ENCODE measurements at regions not wholly inside any gene's neighbourhood (a gene's known extent, or its start where the extent isn't known, plus 50 kb on each side); places are given as distances from the start of the nearest gene placed in this dataset.
A peak's percentile ranks its signal among the peaks of the same experiment; 100 is the strongest.
"Not testable (repeated sequence)": the region's sequence is repeated elsewhere in the genome, so short reads cannot be mapped to it uniquely, and the experiment has no call there.

DNA sequence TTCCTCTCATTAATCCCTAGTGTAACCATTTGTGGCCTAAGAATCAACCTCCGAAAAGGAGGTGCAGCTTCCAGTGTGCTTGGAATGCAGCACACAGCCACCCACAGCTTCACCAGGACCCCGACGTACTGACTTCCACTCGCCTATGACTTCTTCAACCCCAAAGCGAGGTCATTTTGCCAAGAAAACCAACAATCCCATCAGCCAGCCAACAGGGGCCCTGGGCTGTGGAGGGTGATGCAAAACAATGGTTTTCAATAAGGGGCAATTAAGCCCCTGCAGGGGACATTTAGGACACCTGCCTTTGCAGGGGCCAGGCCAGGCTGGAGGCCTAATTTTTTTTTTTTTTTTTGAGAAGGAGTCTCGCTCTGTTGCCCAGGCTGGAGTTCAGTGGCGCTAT is 158.1 kb upstream of the SKOR2 start:
- no peak for DNase-seq (ENCODE audit: low spot score)

DNA sequence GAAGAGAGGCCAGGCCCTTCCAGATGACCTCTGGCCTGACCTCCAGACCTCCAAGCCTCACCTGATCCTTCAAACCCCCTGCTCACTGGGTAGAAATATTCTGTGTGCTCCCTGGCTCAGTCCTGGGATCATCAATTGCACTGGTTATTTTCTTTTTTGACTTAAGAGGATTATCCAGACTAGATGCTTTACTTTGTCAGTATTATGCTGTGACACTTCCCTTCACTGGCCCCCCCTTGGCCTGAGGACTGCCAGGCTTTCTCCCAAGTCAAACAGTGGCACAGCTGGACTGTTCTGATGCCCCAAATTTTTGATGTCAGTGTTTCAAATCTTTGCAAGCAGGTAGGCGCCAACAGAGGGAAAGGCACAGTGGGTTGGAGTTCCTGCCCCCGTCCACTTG is 156.3 kb upstream of the SKOR2 start:
- no peak for DNase-seq (ENCODE audit: low spot score)

DNA sequence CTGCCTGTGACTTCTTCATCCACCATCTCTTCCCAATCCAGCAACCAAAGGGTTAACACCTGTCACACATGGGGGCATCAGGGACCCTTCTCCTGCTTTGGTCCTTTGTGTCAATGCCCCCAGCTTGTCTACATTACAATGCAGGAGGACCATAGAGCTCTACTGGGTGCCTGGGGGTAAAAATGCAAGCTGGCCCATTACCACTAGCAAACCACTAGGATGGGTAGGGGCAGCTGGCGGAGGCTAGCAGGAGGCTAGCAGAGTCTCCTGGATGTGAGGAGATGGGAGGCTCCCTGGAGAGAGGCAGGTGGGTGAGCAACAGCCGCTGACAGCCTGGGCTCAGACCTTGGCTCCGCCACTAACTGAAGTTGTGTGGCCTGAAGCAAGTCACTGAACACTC is 153.4 kb upstream of the SKOR2 start:
- no peak for DNase-seq (ENCODE audit: low spot score)

DNA sequence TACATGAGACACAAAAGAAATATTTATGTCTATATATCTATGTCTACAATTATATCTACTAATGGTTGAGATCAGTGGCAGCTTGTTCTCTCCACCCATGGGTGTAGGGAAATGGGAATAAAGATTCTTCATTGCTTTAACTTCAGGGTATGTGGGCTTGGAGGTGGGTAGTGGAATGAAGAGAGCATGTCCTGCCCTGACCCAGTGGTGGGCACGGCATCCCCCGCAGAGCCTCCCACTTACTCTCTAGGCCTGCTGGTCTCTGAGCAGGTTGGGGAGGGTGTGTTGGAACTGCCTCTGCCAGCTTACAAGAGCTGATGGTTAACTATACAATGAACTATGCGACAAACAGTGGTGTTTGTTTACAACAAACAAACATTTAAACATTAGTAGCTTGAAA is 152.5 kb upstream of the SKOR2 start:
- no peak for DNase-seq (ENCODE audit: low spot score)

DNA sequence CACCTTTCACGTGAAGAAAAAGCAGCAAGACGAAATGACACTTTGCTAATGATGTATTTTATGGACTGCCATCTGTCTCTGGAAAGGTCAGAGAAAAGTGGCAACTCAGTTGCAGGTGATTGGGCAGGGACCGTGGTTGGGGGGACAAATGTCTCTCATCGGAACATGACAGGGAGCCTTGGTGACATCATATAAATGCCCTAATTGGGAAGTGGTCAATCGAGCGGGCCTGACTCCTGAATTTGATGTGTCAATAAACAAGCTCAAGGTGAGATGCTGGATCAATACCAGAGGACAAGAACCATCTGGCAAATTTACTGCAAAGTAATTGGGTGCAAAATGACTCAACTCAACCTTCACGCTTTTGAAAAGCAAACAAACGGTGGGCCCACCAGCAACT is 151.9 kb upstream of the SKOR2 start:
- DNase-seq (ENCODE audit: low spot score), result no peak

DNA sequence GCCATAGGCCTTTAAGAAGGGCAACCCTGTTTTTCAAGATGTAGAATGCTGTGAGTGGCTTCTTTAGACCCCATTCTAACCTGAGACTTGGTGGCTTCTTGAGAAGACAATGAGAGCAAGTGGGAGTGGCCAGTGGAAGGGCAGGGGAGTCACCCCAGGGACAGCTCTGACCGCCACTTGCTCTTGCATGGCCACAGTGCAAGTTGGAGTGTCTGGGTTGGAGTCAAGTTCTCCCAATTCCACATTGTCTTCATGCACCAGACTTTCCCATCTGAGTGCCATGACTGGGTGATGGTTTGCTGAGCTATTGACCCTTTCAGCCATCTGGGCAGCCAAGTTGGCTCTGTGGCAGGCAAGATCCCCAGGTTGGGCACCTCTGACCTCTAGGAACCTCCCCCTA is 148.0 kb upstream of the SKOR2 start:
- DNase-seq (ENCODE audit: low spot score), result no peak

DNA sequence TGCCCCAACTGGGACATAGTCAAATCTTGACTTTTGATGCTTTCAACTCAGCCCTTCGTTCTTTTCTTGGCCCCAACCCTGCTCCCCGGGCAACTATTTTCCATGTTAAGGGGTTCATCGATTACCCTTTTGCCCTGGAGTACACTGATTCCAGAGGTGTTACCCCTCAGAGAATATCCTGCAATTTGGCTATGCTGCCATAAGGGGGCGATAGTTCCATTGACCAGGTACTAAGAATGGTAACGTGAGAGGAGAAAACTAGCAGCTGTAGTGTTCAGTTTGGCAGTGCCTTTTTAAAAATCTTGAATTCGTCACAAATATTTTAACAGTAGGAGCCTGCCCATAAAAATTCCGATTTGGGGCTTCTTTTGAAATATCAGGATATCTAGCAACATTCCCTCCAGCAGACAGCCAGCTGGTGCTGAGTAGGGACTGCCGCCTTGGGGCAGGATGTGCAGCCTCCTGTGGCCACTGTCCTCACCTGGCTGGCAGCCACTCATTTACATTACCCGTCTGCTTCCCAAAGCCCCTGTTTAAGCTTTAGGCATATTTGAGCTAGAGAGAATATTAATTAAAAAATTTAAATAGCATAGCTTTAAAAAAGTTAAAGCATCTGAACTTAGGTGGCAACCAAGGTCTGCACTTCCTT is 146.3 kb upstream of the SKOR2 start:
- DNase-seq (ENCODE audit: low spot score), result peak; percentile 40

DNA sequence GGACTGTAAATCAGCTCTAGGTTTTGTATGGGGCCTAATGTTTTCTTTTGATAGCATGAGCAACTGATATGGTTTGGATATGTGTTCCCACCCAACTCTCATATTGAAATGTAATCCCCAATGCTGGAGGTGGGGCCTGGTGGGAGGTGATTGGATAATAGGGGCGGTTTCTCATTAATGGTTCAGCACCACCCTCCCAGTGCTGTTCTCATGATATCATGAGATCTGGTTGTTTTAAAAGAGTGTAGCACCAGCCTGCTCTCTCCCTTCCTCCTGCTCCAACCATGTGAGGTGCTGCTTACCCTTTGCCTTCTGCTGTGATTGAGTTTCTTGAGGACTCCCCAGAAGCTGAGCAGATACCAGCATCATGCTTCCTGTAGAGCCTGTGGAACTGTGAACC is 140.2 kb upstream of the SKOR2 start:
- DNase-seq (ENCODE audit: low spot score), result no peak

DNA sequence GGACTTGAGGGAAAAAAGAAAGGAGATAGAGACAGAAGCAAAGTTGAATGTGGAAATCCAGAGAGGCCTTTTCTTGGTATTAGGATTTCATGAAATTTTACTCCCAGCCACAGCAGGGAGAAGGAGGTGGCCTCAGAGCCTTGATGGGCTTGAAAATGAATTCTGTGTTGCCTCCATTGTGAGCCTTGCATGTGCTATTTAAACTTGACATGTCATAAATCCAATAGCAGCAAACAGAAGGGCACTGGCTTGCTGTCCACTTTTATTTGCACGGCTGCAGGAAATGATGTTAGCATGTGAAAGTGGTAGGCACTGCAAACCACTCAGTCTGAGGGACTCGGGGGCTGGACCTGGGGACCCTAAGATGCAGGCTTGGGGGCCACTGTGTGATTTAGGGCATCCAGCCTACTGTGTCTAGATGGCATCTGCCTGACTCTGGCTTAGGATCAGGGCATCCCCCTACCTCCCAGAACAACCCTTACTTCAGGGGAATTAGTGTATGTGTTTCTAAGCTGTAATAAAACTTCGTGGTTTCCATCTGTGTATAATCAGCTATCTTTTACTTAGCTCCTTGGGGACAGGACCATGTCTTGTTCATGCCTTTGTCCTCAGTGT is 139.1 kb upstream of the SKOR2 start:
- peak; percentile 50 for DNase-seq (ENCODE audit: low spot score)

DNA sequence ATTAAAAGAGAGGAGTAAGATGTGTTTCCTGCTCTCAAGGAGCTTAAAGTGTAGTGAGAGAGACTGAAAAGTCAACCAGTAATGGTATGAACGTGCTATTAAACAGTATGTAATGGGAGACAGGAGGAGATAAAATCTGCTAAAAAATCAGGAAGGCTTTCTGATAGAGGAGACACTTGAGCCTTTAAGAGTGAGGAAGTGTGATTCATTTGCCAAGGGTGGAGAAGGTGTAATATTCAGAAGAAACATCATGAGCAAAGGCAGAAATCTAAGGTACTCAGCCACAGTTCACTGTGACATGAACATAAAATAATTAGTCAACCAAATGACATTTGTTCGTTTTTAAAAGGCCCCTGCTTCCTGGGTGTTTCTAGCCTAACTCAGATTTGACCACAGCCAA is 137.8 kb upstream of the SKOR2 start:
- no peak for DNase-seq (ENCODE audit: low spot score)

DNA sequence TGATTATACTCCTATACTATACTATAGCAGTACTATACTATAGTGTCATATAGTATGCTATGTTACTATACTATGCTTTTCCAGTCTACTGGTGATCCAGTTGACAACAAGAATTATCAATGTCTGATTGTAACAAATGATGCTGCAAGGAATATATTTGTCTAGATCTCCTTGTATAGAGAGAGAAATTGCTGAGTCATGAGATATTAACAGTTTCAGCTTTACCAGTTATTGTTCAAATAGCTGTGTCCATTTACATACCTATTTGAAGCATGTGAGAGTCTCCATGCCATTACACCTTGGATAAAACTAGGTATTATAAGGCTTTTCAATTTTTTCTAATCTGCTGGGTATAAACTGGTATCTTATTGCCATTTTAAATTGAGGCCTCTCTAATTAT is 136.4 kb upstream of the SKOR2 start:
- no peak for DNase-seq (ENCODE audit: low spot score)

DNA sequence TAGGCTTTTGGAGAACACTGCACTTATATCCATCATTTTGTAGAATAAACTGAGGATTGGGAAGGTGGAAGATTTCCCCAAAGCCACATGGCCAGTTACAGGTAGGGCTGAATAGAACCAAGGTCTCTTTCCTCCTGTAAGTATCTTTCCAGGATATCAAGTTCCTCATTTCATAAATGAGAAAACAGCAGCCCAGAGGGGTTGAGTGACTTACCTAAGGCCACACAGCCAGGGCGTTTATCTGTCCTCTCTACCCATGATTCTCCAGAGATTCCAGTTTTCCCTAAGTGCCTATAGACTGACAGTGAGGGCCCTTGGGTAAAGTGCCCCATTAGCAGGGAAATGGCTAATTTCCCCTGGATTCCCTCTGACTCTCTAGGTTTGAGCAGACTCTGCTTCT is 132.3 kb upstream of the SKOR2 start:
- no peak for DNase-seq (ENCODE audit: low spot score)

DNA sequence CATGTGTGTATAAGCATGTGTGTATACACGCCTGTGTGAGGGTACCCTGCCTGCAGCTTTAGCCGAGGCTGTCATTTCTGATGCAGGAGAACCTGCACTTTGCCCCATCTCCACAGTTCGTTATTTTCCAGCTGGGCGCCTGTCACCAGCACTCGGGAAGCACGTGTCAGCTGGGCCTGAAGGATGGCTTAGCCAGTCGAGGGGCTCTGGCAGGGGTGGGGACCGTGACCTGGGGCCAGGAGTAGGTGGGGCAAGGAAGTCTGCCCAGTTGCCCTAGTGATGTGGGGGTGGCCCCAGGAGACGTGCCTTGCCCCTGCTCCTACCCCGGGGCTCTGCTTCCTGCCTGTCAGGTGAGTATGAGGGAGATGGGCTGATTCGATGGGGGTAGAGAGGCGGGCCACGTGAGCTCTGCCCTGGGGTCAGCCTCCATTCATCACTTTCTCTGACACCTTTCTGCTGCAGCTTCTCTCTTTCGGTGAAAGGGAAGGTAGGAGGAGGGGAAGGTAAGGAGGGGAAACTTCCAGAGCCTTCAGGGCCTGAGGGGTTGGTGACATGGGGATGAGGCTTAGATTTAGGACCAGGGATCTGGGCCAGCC is 130.6 kb upstream of the SKOR2 start:
- no peak for DNase-seq (ENCODE audit: low spot score)

DNA sequence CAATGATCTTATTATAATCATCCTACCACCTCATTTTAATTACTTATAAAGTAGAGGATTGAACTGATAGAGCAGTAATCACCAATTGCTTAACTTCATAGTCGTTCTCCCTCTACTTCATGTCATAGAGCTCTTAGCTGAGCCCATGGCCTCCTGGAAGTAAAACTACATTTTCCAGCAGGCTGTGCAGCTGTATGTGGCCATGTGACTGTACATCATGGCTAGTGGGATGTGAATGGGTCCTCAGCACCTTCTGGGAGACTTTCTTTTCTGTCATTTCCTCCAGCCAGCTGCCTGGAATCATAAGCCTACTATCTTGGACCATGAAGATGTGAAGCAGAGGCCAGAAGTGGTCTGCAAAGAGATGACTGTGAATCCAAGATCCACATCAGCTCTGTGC is 128.7 kb upstream of the SKOR2 start:
- no peak for DNase-seq (ENCODE audit: low spot score)

DNA sequence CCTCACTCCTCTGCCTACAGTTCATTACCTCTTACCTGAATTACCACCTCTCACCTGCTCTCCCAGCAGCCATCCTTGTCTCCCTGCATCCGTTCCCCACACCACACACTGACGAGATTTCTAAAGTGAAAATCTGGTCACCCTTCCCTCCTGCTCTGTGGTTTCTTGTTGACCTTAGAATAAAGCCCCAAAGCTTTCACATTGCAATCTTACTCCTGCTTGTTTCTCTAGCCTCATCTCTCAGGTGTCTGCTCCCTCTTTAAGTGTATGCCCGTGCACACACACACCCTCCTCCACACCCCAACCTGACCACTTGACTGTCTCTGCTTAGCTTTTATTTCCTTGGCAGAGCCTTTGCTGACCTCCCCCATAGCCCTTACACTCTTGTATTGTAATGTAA is 122.0 kb upstream of the SKOR2 start:
- DNase-seq (ENCODE audit: low spot score), result no peak

DNA sequence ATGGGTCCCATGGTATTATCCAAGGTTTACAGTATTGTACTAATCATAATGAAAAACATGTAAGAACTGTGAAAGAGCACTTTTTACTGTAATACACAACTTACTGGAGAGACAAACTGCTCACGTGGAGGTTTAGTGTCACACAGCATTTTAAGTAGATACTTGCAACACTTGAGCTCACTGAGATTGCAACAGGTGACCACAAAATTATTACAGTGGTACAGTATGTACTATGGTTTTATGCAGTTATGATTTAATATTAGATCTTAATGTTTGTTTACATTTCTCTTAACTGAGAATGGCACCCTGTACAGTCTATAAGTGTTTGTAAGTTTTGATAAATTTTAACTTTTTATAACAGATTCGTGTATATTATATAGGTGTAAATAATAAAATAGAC is 118.6 kb upstream of the SKOR2 start:
- no peak for DNase-seq (ENCODE audit: low spot score)

DNA sequence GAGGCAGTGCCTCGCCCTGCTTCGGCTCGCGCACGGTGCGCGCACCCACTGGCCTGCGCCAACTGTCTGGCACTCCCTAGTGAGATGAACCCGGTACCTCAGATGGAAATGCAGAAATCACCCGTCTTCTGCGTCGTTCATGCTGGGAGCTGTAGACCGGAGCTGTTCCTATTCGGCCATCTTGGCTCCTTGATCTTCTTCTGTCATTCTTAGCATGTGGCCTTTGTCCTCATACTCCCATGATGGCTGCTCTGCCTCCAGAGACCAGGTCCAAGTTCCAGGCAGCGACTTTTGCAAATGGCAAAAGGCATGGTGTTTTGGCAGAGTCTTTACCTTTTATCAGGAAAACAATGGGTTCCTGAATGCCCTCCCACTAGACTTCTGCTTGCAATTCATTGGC is 102.6 kb upstream of the SKOR2 start:
- DNase-seq (ENCODE audit: low spot score), result not testable (repeated sequence)

DNA sequence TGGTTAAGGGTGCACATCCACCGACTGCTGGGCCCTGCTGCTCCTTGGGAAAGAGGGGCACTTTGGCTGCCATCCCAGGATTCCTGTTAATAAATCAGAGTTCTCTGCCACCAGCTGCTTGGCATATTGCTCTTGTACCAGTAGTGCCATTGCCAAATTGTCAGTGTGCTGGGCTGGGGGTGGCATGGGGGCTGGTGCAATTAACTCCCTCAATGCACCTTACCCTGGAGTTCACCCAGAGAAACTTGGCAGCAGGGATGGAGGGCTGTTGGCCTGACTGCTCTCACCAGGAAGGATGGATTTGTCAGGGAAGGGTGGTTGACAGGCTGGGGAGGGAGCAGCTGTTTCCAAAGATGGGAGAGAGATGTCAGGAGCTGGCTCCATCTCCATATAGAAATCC is 94.6 kb upstream of the SKOR2 start:
- no peak for DNase-seq (ENCODE audit: low spot score)

DNA sequence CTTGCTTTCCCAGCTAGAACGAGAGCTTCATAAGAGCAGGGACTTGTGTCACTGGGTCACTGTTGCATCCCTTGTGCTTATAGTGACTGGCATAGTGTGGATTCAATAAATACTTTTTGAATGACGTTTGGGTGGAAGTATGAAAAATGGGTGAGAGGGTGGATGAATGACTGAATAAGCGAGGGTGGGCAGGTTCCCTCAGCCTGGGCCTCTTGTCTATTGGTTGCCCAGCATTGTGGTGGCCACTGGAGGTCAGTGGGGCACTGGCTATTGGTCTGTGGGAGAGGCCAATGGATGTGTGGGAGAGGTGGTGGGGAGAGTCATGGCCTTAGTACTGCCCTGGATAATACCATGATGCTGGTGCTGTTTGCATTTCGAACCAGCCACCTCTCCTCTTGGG is 93.8 kb upstream of the SKOR2 start:
- DNase-seq (ENCODE audit: low spot score), result no peak

DNA sequence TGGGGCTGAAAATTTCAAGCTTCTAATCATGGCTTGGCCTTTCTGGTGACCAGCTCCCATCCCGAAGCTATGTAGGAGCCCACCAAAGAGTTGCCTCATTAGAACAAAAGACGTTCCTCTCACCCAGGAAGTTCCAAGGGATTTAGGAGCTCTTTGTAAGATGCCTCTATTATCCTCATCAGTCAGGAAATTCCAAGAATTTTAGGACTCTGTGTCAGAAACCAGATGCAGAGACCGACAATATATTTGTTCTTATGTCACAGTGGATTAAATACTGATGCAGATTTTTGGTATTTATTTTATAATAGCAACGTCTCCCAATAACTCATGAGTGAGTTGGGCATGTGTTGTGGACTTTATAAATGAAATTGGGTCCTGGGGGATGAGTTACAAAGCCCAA is 91.8 kb upstream of the SKOR2 start:
- no peak for DNase-seq (ENCODE audit: low spot score)

DNA sequence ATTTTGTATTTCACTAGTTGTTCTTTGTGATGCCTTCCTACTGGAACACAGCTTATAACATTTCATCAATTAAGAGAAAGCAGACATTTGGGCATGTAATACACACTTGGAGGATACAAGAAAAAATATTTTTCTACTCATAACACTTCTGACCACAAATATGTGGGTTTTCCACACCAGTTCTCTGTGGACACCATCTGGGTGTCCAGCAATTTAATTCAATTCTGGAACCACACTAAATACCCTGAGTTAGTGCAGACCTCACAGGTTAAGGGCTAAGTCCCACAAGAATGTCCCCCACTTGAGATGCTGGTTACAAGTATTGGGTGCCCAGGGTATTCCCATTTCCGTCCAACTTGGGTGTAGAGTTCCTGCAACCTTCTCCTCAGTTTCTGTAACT is 91.1 kb upstream of the SKOR2 start:
- DNase-seq (ENCODE audit: low spot score), result no peak

DNA sequence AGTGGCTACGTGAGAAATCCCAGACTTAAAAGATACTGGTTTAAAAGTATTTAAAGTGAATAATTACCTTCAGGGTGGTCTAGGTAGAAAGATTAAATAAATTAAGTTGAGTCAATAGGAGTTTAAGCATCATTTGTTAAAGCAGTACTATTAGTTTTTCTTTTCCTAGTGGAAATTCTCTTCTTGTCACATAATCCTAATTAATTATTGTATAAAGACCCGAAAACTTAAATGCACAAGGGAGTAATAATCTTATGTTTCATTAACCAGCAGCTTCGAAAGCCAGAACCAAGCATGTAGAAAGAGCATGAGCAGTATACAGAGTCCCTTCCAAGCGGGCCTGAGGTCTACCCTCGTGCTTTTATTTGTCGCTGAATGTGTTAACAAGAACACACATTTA is 90.2 kb upstream of the SKOR2 start:
- no peak for DNase-seq (ENCODE audit: low spot score)

DNA sequence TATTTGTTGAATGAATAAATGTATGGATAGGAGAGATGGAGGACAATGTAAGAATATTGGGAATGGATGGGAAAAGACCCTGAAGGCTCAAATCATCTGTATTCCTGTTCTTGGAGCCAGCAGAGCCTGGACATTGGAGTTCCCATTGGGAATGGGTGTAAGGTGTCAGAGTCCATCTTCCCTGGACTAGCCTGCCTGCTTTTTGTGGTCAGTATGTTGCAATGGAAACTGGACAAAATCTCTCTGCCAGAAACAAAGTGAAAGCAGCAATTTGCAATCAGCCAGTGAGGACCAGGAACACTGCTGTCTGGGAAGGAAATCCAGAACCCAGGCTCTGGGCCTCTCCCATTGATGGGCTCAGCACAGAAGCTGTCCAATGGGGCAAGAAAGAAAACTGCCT is 83.5 kb upstream of the SKOR2 start:
- no peak for DNase-seq (ENCODE audit: low spot score)
